GM20431 (cell line): ENCODE measurements at regions not wholly inside any gene's neighbourhood (a gene's known extent, or its start where the extent isn't known, plus 50 kb on each side); places are given as distances from the start of the nearest gene placed in this dataset.

Experiments
- in situ Hi-C: fragments of 300-500 bp; cut with MseI, MboI; formaldehyde crosslinking; loops from one replicate; pipeline ENCODE4 v1.15.0; 2020; ENCODE audit warnings: low sequenced_read_pairs; ENCODE audit not compliant: unreplicated experiment

DNA sequence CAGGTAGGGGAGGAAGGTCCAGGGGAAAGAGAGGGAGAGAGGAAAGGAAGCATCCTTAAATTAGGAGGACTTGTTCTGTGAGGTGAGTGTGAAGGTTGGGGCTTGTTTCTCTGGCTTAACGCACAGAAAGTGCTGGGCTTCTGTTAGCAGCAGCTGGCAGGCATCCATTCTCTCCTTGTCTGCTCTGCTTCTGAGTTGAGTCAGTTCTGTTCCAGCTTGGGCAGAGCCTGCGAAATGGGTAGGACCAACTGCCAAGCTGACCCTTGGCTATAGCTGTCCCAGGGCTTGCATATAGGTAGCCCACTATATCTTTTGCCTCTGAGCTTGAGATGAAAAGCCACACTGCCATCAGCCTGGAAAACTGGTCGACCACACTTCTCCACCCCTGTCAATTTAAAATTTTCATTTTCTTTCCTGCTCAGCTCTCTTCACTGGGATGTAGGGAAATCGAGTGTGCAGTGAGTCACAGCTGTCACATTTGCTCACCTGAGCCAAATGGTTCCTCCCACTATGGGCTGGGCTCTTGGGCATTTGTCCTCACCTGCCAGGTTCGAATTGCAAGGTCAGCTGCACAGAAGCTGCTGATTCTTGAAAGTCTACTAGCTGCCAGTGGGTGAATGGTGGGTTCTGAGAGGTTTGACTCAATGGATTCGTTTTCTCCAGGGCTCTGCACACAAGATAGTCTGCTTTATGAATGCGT, 256.4 kb upstream of the PWP1 start:
- in situ Hi-C loops, result no loop called here

- in situ Hi-C loops, result no loop called here
These were observed 253.7 kb upstream of the PWP1 start for GRCh38 chr12:107431942-107432341.

- in situ Hi-C loops, result no loop called here
These were observed 250.5 kb upstream of the PWP1 start for GRCh38 chr12:107435072-107435471.

GRCh38 chr12:107435520-107435919, 250.1 kb upstream of the PWP1 start:
- in situ Hi-C loops, result no loop called here

DNA sequence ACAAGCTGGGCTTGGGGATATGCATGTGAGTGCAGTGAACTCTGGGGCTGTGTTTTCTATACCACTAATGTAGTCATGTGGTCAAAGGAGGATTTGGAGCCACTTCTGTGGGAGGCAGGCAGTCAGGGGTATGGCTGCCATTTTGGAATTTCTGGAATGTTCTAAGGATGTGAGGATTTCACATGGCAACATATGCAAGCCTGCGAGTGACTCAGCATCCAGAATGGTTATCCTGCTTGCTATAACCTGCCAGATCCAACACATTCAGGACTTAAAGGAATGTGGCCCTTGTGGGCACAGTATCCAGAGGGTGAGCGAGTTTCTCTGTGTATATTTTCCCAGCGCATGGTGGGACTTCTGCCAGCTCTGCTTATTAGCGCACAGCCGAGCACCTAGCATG, 249.2 kb upstream of the PWP1 start:
- in situ Hi-C loops, result no loop called here

GRCh38 chr12:107436836-107437235, 248.8 kb upstream of the PWP1 start:
- in situ Hi-C loops, result no loop called here

DNA sequence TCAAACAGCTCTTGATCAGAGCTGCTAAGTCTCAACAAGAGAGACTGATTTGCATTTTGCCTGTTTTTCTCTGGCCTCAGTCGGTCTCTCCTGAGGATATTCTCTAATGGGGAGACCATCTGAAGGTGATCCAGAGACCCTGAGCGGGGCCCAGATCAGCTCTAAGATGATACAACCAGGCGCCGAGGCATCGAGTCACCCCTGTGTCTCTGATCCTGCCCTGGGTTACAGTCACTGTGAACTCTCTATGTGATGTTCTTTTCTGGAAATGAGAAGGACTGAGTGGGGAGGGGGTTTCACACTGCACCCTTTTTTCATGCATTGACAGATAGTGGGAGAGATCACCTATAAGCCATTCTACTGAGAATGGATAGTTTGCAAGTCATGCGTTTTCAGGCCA, 247.6 kb upstream of the PWP1 start:
- in situ Hi-C loops, result no loop called here

DNA sequence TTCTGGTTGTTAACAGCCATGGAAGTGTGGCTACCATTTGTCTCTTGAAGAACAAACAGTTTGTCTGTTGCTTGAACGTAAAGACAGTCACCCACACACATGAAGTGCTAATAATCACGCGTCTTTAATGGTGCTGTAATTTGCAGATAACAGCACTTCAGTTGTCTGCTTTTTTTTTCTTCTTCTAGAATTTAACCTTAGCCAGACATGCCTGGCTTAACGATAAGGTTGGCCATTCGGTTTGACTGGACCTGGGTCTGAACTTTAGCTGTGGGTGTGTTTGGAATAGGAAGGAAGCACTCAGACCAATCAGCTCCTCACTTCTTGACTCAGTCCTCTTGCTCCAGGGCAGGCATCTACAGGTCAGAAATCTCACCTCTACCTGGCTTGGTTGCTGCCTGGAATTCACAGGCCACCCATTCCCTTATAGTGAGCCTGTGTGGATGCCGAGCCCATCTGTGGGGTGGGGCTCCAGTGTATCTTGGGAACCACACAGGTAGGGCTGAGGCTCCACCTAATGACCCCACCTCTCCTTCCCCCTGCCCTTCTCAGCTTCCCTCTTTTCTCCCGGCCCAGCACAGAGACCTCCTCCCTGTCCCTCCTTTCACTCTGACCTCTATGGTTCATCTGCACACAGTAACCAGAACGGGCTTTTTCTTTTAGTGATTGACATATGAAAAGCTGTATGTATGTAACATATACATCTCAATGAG, 246.4 kb upstream of the PWP1 start:
- in situ Hi-C loops, result no loop called here

- in situ Hi-C loops, result no loop called here
These were observed 245.0 kb upstream of the PWP1 start for GRCh38 chr12:107440606-107441005.

GRCh38 chr12:107441665-107442300, 243.8 kb upstream of the PWP1 start:
- in situ Hi-C loops, result no loop called here

- in situ Hi-C loops, result no loop called here
These were observed 243.1 kb upstream of the PWP1 start for GRCh38 chr12:107442326-107442987.

DNA sequence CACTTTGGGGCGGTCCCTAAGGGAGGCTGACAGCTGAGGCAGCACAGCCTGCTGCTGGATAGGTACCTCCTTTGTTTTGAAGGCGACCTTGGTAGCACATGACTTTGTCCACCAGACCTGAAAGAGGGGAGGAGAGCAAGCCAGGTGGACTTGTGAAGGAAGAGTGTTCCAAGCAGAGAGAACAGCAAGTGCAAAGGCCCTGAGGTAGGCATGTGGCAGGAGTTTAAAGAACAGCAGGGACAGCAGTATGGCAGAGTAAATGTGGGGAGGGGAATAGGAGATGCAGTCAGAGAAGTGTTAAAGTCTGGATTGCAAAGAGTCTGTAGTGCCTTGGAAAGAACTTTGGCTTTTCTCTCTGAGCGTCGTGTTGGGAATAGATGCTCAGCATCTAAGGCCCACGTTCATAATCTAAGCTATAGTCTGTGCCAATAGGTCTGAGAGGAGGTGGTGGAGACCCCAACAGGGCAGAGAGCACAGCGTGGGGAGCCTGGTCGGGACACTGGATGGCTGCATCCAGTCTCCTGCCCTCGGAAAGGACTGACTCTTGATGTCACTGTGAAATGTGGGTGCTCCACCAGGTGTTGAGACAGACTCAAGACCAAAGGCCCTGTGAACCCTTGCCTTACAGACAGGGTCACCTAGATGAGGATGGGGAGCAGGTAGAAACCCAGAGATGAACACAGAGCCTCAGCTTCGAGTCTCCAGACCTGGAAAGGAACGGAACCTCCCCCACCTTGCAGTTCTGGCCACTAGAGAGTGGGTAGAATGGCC, 242.1 kb upstream of the PWP1 start:
- in situ Hi-C loops, result no loop called here

- in situ Hi-C loops, result no loop called here
These were observed 240.8 kb upstream of the PWP1 start for GRCh38 chr12:107444771-107445170.

- in situ Hi-C loops, result no loop called here
These were observed 239.1 kb upstream of the PWP1 start for GRCh38 chr12:107446476-107446875.

DNA sequence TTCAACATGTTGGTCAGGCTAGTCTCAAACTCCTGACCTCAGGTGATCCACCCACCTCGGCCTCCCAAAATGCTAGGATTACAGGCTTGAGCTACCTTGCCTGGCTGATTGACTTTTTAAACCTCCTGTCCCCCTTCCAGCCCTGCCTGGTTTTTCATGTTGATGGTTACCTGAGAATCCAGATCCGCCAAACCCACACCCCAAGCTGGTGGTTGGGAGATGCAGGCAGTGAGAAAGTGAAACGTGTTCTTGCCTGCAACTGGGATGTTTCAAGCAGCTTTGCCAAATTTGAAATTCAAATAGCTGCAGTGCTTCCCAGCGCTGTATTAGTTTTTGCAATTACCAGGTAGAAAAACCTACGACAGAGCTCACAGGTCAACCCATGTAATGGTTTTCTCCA, 238.3 kb upstream of the PWP1 start:
- in situ Hi-C loops, result no loop called here

GRCh38 chr12:107448198-107448597, 237.4 kb upstream of the PWP1 start:
- in situ Hi-C loops, result no loop called here

GRCh38 chr12:107449891-107450290, 235.7 kb upstream of the PWP1 start:
- in situ Hi-C loops, result no loop called here

- in situ Hi-C loops, result no loop called here
These were observed 235.1 kb upstream of the PWP1 start for GRCh38 chr12:107450541-107450940.

- in situ Hi-C loops, result no loop called here
These were observed 234.4 kb upstream of the PWP1 start for GRCh38 chr12:107451246-107451645.
